ENCODE measurements at regions not wholly inside any gene's neighbourhood (a gene's known extent, or its start where the extent isn't known, plus 50 kb on each side); places are given as distances from the start of the nearest gene placed in this dataset.

DNA sequence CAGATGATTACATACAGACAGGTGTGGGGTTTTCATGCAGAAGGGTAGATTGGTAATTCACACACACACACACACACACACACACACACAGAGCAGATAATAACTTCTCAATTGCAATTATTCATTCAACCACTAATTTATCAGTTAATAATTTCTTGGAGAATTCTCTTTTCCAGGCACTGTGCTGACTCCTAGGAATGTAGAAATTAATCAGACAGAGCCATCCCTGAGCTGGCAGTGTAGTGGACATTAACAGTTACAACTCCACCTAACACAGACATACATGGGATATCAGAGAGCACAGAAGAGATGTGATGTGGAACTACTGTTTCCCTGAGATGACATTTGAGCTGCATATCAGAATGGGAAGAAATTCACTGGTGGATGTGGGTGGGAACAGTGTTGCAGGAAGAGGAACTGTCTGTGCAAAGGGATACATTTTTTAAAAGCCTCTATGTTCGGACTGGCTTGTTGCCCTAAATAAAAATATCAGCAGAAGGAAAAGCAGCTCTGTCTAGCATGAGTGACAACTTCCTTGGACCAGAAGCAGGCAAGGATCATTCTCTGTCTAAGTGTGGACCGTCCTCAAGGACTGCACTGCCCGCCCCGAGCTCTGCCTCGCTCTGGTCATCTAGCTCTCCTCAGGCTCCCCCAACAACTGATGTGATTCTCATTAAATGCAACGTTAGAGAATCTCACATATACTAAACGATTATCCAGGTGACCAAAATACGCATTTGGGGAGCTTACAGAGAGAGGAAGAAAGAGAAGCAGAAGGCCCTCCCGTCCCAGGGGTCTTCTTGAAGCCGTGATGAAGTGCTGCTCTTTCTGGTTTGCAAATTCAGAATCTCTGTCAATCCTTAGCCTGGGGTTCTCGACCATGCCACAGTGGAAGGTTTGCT, 173.4 kb upstream of the TRIB2 start:
- no peak overlapping the region for H3K27ac ChIP-seq (ENCODE audit: low read depth, low read length)
- intact Hi-C loops (cut with micrococcal nuclease), result no loop called here
- no peak overlapping the region for H3K4me3 ChIP-seq (replicated peaks in 1 of 2; ENCODE audit: low read depth in 1 of 2, low read length in 2 of 2)
- H3K9me3 ChIP-seq (ENCODE audit: control insufficient read depth in 1 of 2, insufficient read depth in 1 of 2, low read depth in 1 of 2, low read length in 2 of 2), result no peaks in the 10 kb centered on the region
- H3K9me2 ChIP-seq (ENCODE audit: insufficient read depth), result no peaks in the 10 kb centered on the region
- H3K79me2 ChIP-seq (ENCODE audit: insufficient read depth, low read length), result no peaks in the 10 kb centered on the region
- no peaks in the 10 kb centered on the region for H4K20me1 ChIP-seq (ENCODE audit: insufficient read depth)
- no TSS peak for BruUV-seq (replicated peaks)
- H3K27me3 ChIP-seq (ENCODE audit: insufficient read depth, low read length), result no peaks in the 10 kb centered on the region
- no peak overlapping the region for H2AFZ ChIP-seq (ENCODE audit: low read depth, low read length, poor library complexity, severe bottlenecking)
- CTCF ChIA-PET, result no interaction called here
- H3K9ac ChIP-seq (ENCODE audit: low read length), result no peak overlapping the region
- H3K4me1 ChIP-seq (ENCODE audit: control insufficient read depth in 1 of 2, insufficient read depth in 2 of 2, low read length in 2 of 2), result no peaks in the 10 kb centered on the region
- TF ChIP-seq, protein P1, sequence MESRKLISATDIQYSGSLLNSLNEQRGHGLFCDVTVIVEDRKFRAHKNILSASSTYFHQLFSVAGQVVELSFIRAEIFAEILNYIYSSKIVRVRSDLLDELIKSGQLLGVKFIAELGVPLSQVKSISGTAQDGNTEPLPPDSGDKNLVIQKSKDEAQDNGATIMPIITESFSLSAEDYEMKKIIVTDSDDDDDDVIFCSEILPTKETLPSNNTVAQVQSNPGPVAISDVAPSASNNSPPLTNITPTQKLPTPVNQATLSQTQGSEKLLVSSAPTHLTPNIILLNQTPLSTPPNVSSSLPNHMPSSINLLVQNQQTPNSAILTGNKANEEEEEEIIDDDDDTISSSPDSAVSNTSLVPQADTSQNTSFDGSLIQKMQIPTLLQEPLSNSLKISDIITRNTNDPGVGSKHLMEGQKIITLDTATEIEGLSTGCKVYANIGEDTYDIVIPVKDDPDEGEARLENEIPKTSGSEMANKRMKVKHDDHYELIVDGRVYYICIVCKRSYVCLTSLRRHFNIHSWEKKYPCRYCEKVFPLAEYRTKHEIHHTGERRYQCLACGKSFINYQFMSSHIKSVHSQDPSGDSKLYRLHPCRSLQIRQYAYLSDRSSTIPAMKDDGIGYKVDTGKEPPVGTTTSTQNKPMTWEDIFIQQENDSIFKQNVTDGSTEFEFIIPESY (IDR thresholded peaks at IDR 0.05; ENCODE audit: extremely low read depth, insufficient replicate concordance, low read length), result no peak
- TF ChIP-seq ELF1 (IDR thresholded peaks at IDR 0.05; ENCODE audit: borderline replicate concordance, low read depth) (no peak), JUND (IDR thresholded peaks at IDR 0.05) (no peak), TCF7L2 (IDR thresholded peaks at IDR 0.05; ENCODE audit: borderline replicate concordance, extremely low read depth, insufficient read depth, insufficient read length) (no peak), FOSL1 (IDR thresholded peaks at IDR 0.05; ENCODE audit: low read depth) (no peak), RAD21 (IDR thresholded peaks at IDR 0.05; ENCODE audit: low read depth) (no peak)
- no peaks in the 10 kb centered on the region for H3K36me3 ChIP-seq (ENCODE audit: control insufficient read depth in 1 of 2, insufficient read depth in 2 of 2, low read length in 2 of 2)
- ATAC-seq (no peak), DNase-seq (ENCODE audit: low read depth, low spot score) (no peak)
- RAD21 ChIA-PET (ENCODE audit: low non-redundant PET in 1 of 2, low total read pairs in 2 of 2, uncharacterized antibody in 2 of 2, unreplicated experiment in 2 of 2), result no interaction called here
- POLR2A ChIA-PET, result no interaction called here
- H3K4me2 ChIP-seq (ENCODE audit: low read length), result no peak overlapping the region
